GDM1 (cell line): ENCODE measurements at regions not wholly inside any gene's neighbourhood (a gene's known extent, or its start where the extent isn't known, plus 50 kb on each side); places are given as distances from the start of the nearest gene placed in this dataset.
A peak's percentile ranks its signal among the peaks of the same experiment; 100 is the strongest.

Experiments used
- DNase-seq: peaks from one replicate; lab custom pipeline; 2025; lab: John Stamatoyannopoulos, UW

GRCh38 chr2:56102098-56102497, 81.7 kb upstream of the CCDC85A start:
- DNase-seq, result no peak

- no peak for DNase-seq
Observed at GRCh38 chr2:56102866-56103265, 80.9 kb upstream of the CCDC85A start.

- DNase-seq, result no peak
Observed at GRCh38 chr2:56104962-56105361, 78.8 kb upstream of the CCDC85A start.

GRCh38 chr2:56107502-56108220, 76.1 kb upstream of the CCDC85A start:
- no peak for DNase-seq

- DNase-seq, result no peak
Observed at GRCh38 chr2:56108806-56109205, 75.0 kb upstream of the CCDC85A start.

GRCh38 chr2:56109994-56110393, 73.8 kb upstream of the CCDC85A start:
- no peak for DNase-seq

- DNase-seq, result no peak
Observed at GRCh38 chr2:56113382-56113975, 70.3 kb upstream of the CCDC85A start.

GRCh38 chr2:56117764-56118163, 66.0 kb upstream of the CCDC85A start:
- no peak for DNase-seq

- no peak for DNase-seq
Observed at GRCh38 chr2:56118474-56118873, 65.3 kb upstream of the CCDC85A start.

- no peak for DNase-seq
Observed at GRCh38 chr2:56121995-56122394, 61.8 kb upstream of the CCDC85A start.

- no peak for DNase-seq
Observed at GRCh38 chr2:56123538-56123937, 60.3 kb upstream of the CCDC85A start.

- no peak for DNase-seq
Observed at GRCh38 chr2:56127010-56127409, 56.8 kb upstream of the CCDC85A start.

- no peak for DNase-seq
Observed at GRCh38 chr2:56127463-56128152, 56.2 kb upstream of the CCDC85A start.

- no peak for DNase-seq
Observed at GRCh38 chr2:56128235-56128634, 55.6 kb upstream of the CCDC85A start.

GRCh38 chr2:56130463-56131070, 53.2 kb upstream of the CCDC85A start:
- peak; percentile 3 for DNase-seq

- DNase-seq, result no peak
Observed at GRCh38 chr2:56132138-56132537, 51.7 kb upstream of the CCDC85A start.

- DNase-seq, result no peak
Observed at GRCh38 chr2:56133441-56133840, 50.3 kb upstream of the CCDC85A start.

GRCh38 chr2:56133931-56134629, 49.7 kb upstream of the CCDC85A start:
- DNase-seq, result no peak
